Mucosa of stomach (tissue), 1 donor: ENCODE measurements at regions not wholly inside any gene's neighbourhood (a gene's known extent, or its start where the extent isn't known, plus 50 kb on each side); places are given as distances from the start of the nearest gene placed in this dataset.

Source experiments
- H3K27me3 ChIP-seq: one replicate; pipeline ENCODE4 v1.7.0; 2013; ENCODE audit warnings: mild to moderate bottlenecking, low read length; ENCODE audit not compliant: control insufficient read depth, insufficient read depth
- H3K36me3 ChIP-seq: one replicate; pipeline ENCODE4 v1.7.0; 2013; ENCODE audit warnings: low read length; ENCODE audit not compliant: control insufficient read depth, insufficient read depth
- H3K4me1 ChIP-seq: one replicate; pipeline ENCODE4 v1.7.0; 2013; ENCODE audit warnings: mild to moderate bottlenecking, low read length; ENCODE audit not compliant: control insufficient read depth, insufficient read depth
- H3K4me3 ChIP-seq: one replicate; pipeline ENCODE4 v1.7.0; 2013; ENCODE audit warnings: low read length
- H3K9ac ChIP-seq: one replicate; pipeline ENCODE4 v1.7.0; 2013; ENCODE audit warnings: mild to moderate bottlenecking, low read length, moderate library complexity
- H3K9me3 ChIP-seq: one replicate; pipeline ENCODE4 v1.7.0; 2013; ENCODE audit warnings: mild to moderate bottlenecking, low read length, moderate library complexity; ENCODE audit not compliant: control insufficient read depth
- donor health status: Pancreatic carcinoma.

DNA sequence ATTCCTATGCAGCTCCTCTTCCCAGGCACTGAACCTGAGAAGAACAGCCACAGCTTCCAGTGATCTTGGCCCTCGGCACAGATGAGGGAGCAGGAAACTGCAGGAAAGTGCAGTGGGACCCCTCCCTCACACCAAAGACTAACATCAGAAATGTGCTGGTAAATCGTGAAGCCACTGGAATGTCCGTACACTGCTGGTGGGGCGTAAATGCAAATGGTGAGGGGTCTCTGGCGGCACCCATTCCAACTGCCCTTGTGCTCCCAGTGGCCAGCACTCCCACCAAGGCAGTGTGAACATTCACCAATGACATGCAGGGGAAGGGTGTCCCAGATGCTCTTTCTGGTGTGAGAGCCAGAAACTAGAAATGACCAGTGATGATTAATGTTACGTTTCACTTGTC lies 574.0 kb downstream of the BRD1 start:
- no peak overlapping the region for H3K4me3 ChIP-seq
- no peak overlapping the region for H3K9ac ChIP-seq
- no peaks in the 10 kb centered on the region for H3K4me1 ChIP-seq
- H3K36me3 ChIP-seq, result no peaks in the 10 kb centered on the region
- no peaks in the 10 kb centered on the region for H3K9me3 ChIP-seq
- no peaks in the 10 kb centered on the region for H3K27me3 ChIP-seq

DNA sequence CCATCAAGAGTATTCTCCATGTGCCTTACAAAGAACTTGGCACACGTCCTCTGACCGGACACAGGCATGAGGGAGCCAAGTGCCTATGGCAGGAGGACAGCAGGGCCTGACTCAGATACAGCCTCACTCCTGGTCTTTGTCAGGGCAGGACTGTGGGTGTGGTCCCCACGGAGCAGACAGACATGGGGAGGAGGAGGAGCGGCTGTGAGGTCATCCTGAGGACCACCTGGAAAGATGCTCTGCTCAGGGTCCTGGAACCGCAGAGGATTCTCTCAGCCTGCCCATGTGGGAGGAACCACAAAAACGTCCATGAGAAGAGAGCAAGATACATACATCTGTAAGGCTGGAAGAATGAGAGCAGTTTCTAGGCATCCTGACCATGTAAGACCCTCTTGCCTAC lies 576.3 kb downstream of the BRD1 start:
- H3K27me3 ChIP-seq, result no peaks in the 10 kb centered on the region
- no peak overlapping the region for H3K9ac ChIP-seq
- no peaks in the 10 kb centered on the region for H3K4me1 ChIP-seq
- no peak overlapping the region for H3K4me3 ChIP-seq
- no peaks in the 10 kb centered on the region for H3K9me3 ChIP-seq
- H3K36me3 ChIP-seq, result no peaks in the 10 kb centered on the region

DNA sequence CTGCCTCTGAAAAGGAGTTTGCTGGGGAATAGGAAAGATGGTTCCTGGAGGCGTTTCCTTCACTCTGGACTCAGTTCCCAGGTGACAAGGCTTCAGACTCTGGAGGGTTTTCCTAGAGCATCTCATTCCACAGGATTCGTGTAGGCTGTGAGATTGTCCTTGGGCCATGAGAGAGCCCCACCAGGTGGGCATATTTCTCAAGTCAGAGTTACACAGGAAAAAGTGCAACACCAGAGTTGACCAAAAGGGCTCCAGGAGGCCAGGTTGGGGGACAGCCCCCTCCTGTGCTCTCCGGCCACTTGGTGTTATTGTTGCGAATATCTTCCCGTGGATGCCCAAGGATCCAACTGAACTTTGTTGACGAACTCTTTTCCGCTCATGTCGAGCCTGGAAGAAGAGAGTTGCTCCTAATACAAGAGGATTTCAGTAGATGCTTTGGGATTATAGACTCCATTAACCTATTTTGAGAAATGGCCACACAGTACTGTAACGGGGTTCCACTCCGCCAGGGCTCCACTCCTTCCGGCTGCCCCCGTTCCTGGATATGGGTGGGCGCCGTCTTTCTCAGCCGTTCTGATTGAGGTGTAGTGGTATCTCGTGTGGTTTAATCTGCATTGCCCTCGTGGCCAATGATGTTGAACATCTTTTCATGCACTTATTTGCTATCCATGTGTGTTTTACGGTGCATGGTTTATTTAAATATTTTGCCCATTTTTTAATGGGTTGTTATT lies 580.3 kb downstream of the BRD1 start:
- H3K4me1 ChIP-seq, result no peaks in the 10 kb centered on the region
- no peak overlapping the region for H3K4me3 ChIP-seq
- H3K9me3 ChIP-seq, result no peaks in the 10 kb centered on the region
- no peaks in the 10 kb centered on the region for H3K27me3 ChIP-seq
- no peak overlapping the region for H3K9ac ChIP-seq
- no peaks in the 10 kb centered on the region for H3K36me3 ChIP-seq

DNA sequence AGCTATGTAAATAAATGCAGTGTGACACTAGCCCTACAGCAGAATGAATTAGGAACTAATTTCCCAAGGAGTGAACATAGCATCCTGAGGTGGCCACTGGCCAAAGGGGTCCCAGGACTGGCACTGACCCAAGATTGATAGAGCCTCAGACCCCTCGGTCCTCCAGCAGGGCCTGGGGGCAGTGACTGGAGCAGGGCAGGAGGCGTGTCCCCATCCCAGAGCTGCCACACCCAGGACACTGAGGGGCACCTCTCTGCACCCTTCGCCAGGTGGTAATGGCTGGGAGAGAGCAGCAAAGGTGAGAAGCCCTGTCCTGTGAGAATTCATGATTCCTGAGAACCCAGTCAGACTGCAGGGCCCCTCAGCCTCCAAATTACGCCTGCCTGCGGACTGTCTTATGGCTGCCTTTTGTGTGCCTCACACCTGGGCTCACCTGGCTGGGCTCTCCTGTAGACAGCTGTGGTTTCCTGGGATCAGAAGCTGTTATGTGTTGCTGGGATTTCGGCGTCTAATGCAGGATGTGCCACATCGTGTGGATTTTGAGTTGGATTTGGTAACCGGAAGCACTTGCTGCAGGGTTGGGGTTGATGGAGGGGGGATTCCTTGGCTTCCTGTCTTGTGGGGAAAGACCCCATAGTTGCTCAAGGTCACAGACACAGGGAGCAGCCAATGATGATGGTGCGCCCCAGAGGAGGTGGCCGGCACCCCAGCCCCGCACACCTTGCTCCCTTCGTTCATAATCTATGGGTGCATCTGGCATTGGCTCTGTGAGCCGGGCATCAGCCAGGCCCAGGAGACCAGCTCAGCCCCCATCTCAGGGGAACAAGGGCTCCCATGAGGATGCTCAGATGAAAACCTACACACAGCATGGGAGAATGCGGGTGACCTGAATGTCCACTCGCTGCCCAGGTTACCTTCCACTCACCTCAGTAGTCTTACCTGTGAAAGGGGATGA lies 582.9 kb downstream of the BRD1 start:
- Histone ChIP-seq H3K4me3 (no peak overlapping the region), H3K9me3 (no peaks in the 10 kb centered on the region), H3K9ac (no peak overlapping the region), H3K27me3 (no peaks in the 10 kb centered on the region), H3K36me3 (no peaks in the 10 kb centered on the region), H3K4me1 (no peaks in the 10 kb centered on the region)

DNA sequence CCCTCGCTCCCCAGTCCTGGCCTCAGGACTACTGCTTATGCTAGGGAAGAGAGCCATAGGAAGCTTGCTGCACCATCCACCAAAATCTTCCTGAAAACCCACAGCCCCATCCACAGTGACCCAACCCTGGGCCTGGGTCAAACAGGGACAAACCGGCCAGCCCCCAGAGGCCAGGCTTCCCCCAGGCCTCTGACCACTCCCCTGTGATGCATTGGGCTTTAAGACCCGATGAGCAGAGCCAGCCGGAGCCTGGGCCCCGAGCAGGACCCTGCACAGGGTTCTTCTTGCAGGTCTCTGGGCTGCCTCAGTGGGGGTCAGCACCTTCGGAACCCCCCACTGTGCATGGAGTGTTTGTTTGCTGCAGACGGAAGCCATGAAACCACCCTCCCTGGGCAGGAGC lies 583.7 kb downstream of the BRD1 start:
- Histone ChIP-seq H3K4me1 (no peaks in the 10 kb centered on the region), H3K9me3 (no peaks in the 10 kb centered on the region), H3K36me3 (no peaks in the 10 kb centered on the region), H3K9ac (no peak overlapping the region), H3K27me3 (no peaks in the 10 kb centered on the region), H3K4me3 (no peak overlapping the region)

DNA sequence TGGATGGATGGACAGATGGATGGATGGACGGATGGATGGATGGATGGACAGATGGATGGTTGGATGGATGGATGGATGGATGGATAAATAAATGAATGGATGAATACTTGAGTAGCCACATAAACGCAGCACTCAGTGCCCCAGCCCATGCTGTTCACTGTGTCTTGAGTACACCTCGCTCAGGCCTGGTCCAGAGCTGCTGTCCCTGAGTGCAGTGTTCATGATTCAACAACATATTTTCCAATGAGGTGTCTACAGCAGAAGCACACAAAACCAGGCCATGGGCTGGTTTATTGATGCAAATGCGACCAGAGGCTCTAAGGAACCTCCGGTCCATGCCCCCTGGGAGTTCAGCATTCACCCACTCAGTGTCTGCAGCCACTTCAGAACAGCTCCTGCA lies 584.3 kb downstream of the BRD1 start:
- Histone ChIP-seq H3K9me3 (no peaks in the 10 kb centered on the region), H3K27me3 (no peaks in the 10 kb centered on the region), H3K9ac (no peak overlapping the region), H3K4me1 (no peaks in the 10 kb centered on the region), H3K4me3 (no peak overlapping the region), H3K36me3 (no peaks in the 10 kb centered on the region)

DNA sequence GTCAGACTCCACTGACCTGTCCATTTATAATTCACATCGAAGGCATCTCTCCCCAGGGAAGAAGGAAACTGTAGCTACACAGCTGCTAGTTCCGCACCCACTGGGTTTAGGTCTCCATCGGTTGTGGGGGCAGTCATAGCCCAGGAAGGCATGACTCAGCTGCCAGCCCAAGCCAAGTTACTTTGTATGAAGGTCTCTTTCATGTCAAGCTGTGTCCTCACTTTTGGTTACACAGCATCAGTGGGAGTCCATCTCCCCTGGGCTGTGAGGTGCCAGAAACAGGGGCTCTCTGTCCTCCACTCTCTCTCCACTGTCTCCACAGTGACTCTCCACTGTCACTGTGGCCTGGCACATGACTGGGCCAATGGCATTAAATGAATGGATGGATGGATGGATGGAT lies 585.2 kb downstream of the BRD1 start:
- Histone ChIP-seq H3K36me3 (no peaks in the 10 kb centered on the region), H3K9ac (no peak overlapping the region)

DNA sequence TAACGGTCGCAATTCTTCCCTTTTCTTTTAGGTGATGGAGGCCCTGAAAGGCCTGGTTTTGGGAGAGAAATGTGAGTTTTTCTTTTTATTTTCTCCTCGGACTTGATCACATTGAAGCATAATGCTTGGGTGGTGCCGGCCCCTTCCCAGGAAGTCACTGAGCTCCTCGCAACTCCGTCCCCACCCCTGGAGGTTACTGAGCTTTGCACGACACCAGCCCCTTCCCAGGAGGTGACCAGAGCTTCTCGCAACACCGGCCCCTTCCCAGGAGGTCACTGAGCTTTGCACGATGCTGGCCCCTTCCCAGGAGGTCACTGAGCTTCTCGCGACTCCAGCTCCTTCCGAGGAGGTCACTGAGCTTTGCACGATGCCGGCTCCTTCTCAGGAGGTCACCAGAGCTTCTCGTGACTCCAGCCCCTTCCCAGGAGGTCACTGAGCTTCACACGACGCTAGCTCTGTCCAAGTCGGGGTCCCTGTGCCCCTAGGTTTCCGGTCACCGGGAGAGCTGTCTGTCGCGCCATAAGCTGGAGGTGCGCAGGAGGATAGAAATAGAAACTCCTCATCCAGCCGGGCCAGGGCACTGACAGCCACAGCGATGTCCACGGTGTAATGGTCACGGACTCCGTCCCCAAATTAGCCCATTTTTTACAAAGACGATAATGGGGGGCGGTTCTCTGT lies 586.4 kb downstream of the BRD1 start:
- Histone ChIP-seq H3K4me1 (no peaks in the 10 kb centered on the region), H3K9me3 (no peaks in the 10 kb centered on the region), H3K4me3 (no peak overlapping the region), H3K36me3 (no peaks in the 10 kb centered on the region), H3K9ac (no peak overlapping the region), H3K27me3 (no peaks in the 10 kb centered on the region)

More for the DNA sequence above, 585.2 kb downstream of the BRD1 start:
- Histone ChIP-seq H3K4me1 (no peaks in the 10 kb centered on the region), H3K27me3 (no peaks in the 10 kb centered on the region), H3K4me3 (no peak overlapping the region), H3K9me3 (no peaks in the 10 kb centered on the region)

DNA sequence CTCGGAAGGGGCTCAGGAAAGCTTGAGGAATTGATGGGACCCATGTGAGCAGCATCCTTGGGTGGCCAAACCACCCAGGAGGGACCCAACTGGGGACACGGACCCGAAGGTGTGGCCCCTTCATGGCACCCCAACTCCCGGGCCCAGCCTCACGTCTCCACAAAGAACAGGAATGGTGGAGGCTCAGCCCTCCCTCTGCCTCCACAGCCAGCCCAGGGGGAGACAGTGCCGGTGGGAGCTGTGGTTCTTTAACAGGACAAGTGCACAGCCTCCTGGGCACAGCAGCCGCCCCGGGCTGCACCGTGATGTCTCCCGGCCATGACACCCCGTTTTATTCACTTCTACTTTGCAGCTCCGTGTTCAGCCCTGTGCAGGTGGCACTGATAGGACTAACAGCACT lies 587.2 kb downstream of the BRD1 start:
- no peak overlapping the region for H3K4me3 ChIP-seq
- no peaks in the 10 kb centered on the region for H3K27me3 ChIP-seq

DNA sequence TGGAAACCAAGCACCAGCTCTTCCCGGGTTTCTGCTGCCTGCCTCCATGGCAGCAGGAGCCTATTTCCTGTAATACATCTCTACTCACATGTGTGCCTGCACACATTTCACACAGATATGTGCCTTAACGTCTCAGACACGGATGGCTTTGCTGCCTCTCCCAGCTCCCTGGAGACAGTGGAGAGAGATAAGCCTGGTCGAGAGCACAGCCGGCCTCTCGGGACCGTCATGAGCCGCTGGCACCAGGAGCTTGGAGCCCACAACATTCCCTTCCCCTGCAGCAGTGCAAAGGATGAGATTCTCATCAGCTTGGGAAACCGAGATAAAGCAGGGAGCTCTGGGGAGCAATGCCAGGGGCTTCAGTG lies 587.7 kb downstream of the BRD1 start:
- Histone ChIP-seq H3K9ac (no peak overlapping the region), H3K4me3 (no peak overlapping the region), H3K36me3 (no peaks in the 10 kb centered on the region), H3K9me3 (no peaks in the 10 kb centered on the region), H3K27me3 (no peaks in the 10 kb centered on the region), H3K4me1 (no peaks in the 10 kb centered on the region)

More for the DNA sequence above, 587.2 kb downstream of the BRD1 start:
- no peak overlapping the region for H3K9ac ChIP-seq
- no peaks in the 10 kb centered on the region for H3K4me1 ChIP-seq
- no peaks in the 10 kb centered on the region for H3K9me3 ChIP-seq
- no peaks in the 10 kb centered on the region for H3K36me3 ChIP-seq

DNA sequence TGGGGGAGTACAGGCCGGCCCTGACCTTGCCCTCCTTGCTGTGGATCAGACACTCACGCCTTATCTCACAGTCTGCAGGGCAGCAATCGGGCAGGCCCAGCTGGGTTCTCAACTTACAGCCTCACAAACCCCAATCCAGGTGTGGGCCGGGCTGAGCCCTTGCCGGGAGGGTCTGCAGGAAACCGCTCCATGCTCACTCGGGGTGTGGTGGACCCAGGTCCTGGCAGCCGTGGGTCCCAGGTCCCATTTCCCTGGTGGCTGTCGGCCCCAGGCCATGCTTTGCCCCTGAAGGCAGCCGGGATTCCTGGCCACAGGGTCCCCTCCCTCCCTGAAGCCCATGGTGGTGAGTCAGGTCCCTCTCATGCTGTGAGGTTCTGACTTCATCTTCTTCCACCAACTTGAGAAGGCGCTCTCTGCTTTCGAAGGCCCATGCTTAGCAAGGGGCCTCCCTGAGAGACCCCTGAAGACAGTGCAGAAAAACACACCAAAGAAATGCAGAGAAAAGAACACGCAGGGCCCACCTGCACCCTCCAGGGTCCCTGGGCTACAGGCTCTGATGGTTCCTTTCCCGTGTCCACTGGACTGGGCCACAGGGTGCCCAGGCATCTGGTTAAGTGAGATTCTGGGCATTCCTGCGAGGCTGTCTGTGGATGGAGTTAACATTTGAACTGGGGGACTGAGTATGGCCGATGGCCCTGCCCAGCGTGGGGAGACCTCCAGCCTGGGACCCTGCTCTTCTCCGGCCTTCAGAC lies 588.2 kb downstream of the BRD1 start:
- H3K36me3 ChIP-seq, result no peaks in the 10 kb centered on the region
- H3K4me1 ChIP-seq, result no peaks in the 10 kb centered on the region
- H3K9ac ChIP-seq, result no peak overlapping the region
- H3K9me3 ChIP-seq, result no peaks in the 10 kb centered on the region
- no peak overlapping the region for H3K4me3 ChIP-seq
- H3K27me3 ChIP-seq, result no peaks in the 10 kb centered on the region
